H1 (cell line): ENCODE measurements at regions not wholly inside any gene's neighbourhood (a gene's known extent, or its start where the extent isn't known, plus 50 kb on each side); places are given as distances from the start of the nearest gene placed in this dataset.

Experiments
- CTCF ChIA-PET: fragments of 300-600 bp; sonication (Branson Sonifier 250); formaldehyde crosslinking; loops from one replicate; lab custom pipeline; 2021; ENCODE audit not compliant: partially characterized antibody; lab: Charles Lee
- POLR2A ChIA-PET: fragments of 300-600 bp; sonication (Branson Sonifier 250); formaldehyde crosslinking; loops from one replicate; lab custom pipeline; 2021; ENCODE audit warnings: inconsistent platforms; ENCODE audit not compliant: partially characterized antibody; lab: Charles Lee
- DNase-seq, 2 experiments: peaks; one replicate each; pipeline versions ENCODE4 v3.0.0 to v3.0.0-alpha.2; 2010 to 2022; ENCODE audit warnings: low spot score in 2 of 2, low read depth in 1 of 2, mixed read lengths in 1 of 2
- FAIRE-seq: peaks from 2 replicates; lab custom pipeline; 2011; peaks lifted over from hg19 to GRCh38; lab: Jason Lieb, UNC
- H2AFZ ChIP-seq: 2 replicates; pipeline ENCODE4 v1.8.1; 2012; ENCODE audit warnings: low read length, inconsistent platforms
- H2AK5ac ChIP-seq: 2 replicates; pipeline ENCODE4 v1.6.1; 2013; ENCODE audit warnings: low read depth, low read length
- H2BK120ac ChIP-seq: replicated peaks from 2 replicates; pipeline ENCODE3; 2013; ENCODE audit warnings: low read depth, low read length, inconsistent platforms
- H2BK12ac ChIP-seq: 2 replicates; pipeline ENCODE4 v1.6.1; 2013; ENCODE audit warnings: low read depth, low read length
- H2BK15ac ChIP-seq: 2 replicates; pipeline ENCODE4 v1.6.1; 2013; ENCODE audit warnings: low read length
- H2BK20ac ChIP-seq: 2 replicates; pipeline ENCODE4 v1.6.1; 2013; ENCODE audit warnings: low read length
- H2BK5ac ChIP-seq: 2 replicates; pipeline ENCODE4 v1.6.1; 2013; ENCODE audit warnings: low read depth, low read length
- H3K14ac ChIP-seq: 2 replicates; pipeline ENCODE4 v1.6.1; 2013; ENCODE audit warnings: inconsistent platforms; ENCODE audit not compliant: insufficient read length
- H3K18ac ChIP-seq: 2 replicates; pipeline ENCODE4 v1.6.1; 2013; ENCODE audit warnings: low read length; ENCODE audit errors: extremely low read depth
- H3K23ac ChIP-seq: 2 replicates; pipeline ENCODE4 v1.6.1; 2013; ENCODE audit warnings: inconsistent platforms; ENCODE audit not compliant: insufficient read length
- H3K23me2 ChIP-seq: 2 replicates; pipeline ENCODE4 v1.6.1; 2013; ENCODE audit warnings: low read depth, low read length
- H3K27ac ChIP-seq: 2 replicates; pipeline ENCODE4 v1.6.1; 2011; ENCODE audit warnings: low read depth, low read length, inconsistent platforms
- H3K27me3 ChIP-seq, 4 experiments: replicated peaks in 1 of 4; 1 replicate in 1 of 4; 2 replicates in 3 of 4; pipeline versions ENCODE4 v1.6.1 to v1.8.1; 2011 to 2013; ENCODE audit warnings: low read length in 3 of 4, mild to moderate bottlenecking in 3 of 4, inconsistent platforms in 2 of 4, mixed read lengths in 2 of 4, moderate library complexity in 1 of 4; ENCODE audit not compliant: control insufficient read depth in 3 of 4, insufficient read depth in 3 of 4; ENCODE audit errors: extremely low read depth in 1 of 4
- H3K36me3 ChIP-seq, 4 experiments: 2 replicates each; pipeline versions ENCODE4 v1.6.1 to v1.8.1; 2011 to 2013; ENCODE audit warnings: mild to moderate bottlenecking in 4 of 4, low read length in 3 of 4, moderate library complexity in 2 of 4, control low read depth in 1 of 4, inconsistent platforms in 1 of 4; ENCODE audit not compliant: insufficient read depth in 4 of 4, control insufficient read depth in 2 of 4
- H3K4ac ChIP-seq: replicated peaks from 2 replicates; pipeline ENCODE3; 2013; ENCODE audit warnings: low read length, low read depth, mixed read lengths, inconsistent platforms; ENCODE audit not compliant: insufficient read length
- H3K4me1 ChIP-seq, 4 experiments: replicated peaks in 1 of 4; 1 replicate in 1 of 4; 2 replicates in 3 of 4; pipeline versions ENCODE4 v1.6.1 to v1.8.1; 2011 to 2013; ENCODE audit warnings: low read length in 3 of 4, inconsistent platforms in 2 of 4, mixed read lengths in 1 of 4; ENCODE audit not compliant: insufficient read depth in 4 of 4, control insufficient read depth in 3 of 4
- H3K4me2 ChIP-seq, 2 experiments: 2 replicates each; pipeline versions ENCODE4 v1.6.1 to v1.8.1; 2011 to 2013; ENCODE audit warnings: low read depth in 2 of 2, low read length in 2 of 2, control low read depth in 1 of 2, inconsistent platforms in 1 of 2, mild to moderate bottlenecking in 1 of 2; ENCODE audit not compliant: insufficient read depth in 1 of 2
- H3K4me3 ChIP-seq, 4 experiments: fragments of 200-600, 300-600 bp in 1 of 4; sonication (generic), shearing (Covaris generic), sonication (Bioruptor Twin) in 1 of 4; 2 replicates each; pipeline versions ENCODE4 v1.5.1 to v1.8.1; 2011 to 2016; ENCODE audit warnings: low read length in 4 of 4, low read depth in 3 of 4, control low read depth in 2 of 4, inconsistent platforms in 2 of 4, mild to moderate bottlenecking in 2 of 4, mixed read lengths in 1 of 4, moderate library complexity in 1 of 4; ENCODE audit not compliant: insufficient read depth in 2 of 4; ENCODE audit errors: extremely low read depth in 1 of 4
- H3K56ac ChIP-seq: replicated peaks from 2 replicates; pipeline ENCODE3; 2013; ENCODE audit warnings: low read depth, mild to moderate bottlenecking, mixed read lengths, low read length, inconsistent platforms; ENCODE audit not compliant: insufficient read length
- H3K79me1 ChIP-seq: 2 replicates; pipeline ENCODE4 v1.6.1; 2013; ENCODE audit warnings: low read depth, low read length, control low read depth
- H3K79me2 ChIP-seq, 2 experiments: 2 replicates each; pipeline versions ENCODE4 v1.6.1 to v1.8.1; 2012 to 2013; ENCODE audit warnings: low read length in 2 of 2, mild to moderate bottlenecking in 2 of 2, inconsistent platforms in 1 of 2; ENCODE audit not compliant: insufficient read depth in 2 of 2, control insufficient read depth in 1 of 2
- H3K9ac ChIP-seq, 4 experiments: replicated peaks in 1 of 4; 1 replicate in 1 of 4; 2 replicates in 3 of 4; pipeline versions ENCODE4 v1.6.1 to v1.8.1; 2011 to 2013; ENCODE audit warnings: low read depth in 3 of 4, low read length in 3 of 4, control low read depth in 2 of 4, mild to moderate bottlenecking in 2 of 4, moderate library complexity in 2 of 4, inconsistent platforms in 1 of 4; ENCODE audit errors: extremely low read depth in 1 of 4
- H3K9me3 ChIP-seq, 2 experiments: 2 replicates each; pipeline versions ENCODE4 v1.6.1 to v1.8.1; 2012 to 2013; ENCODE audit warnings: mild to moderate bottlenecking in 2 of 2, moderate library complexity in 2 of 2, control low read depth in 1 of 2, inconsistent platforms in 1 of 2, low read depth in 1 of 2, low read length in 1 of 2, mixed read lengths in 1 of 2; ENCODE audit not compliant: insufficient read depth in 2 of 2
- H4K20me1 ChIP-seq, 2 experiments: replicated peaks in 1 of 2; 2 replicates each; pipeline versions ENCODE3 to v1.8.1; 2011 to 2013; ENCODE audit warnings: inconsistent platforms in 2 of 2, low read length in 2 of 2, mild to moderate bottlenecking in 1 of 2; ENCODE audit not compliant: insufficient read depth in 2 of 2, control insufficient read depth in 1 of 2
- H4K5ac ChIP-seq: 2 replicates; pipeline ENCODE4 v1.6.1; 2013; ENCODE audit warnings: low read length, low read depth, mixed read lengths, inconsistent platforms; ENCODE audit not compliant: insufficient read length
- H4K8ac ChIP-seq: 2 replicates; pipeline ENCODE4 v1.8.0; 2013; ENCODE audit warnings: mild to moderate bottlenecking, moderate library complexity, low read length, inconsistent platforms; ENCODE audit not compliant: insufficient read depth; ENCODE audit errors: extremely low read depth
- H4K91ac ChIP-seq: replicated peaks from 2 replicates; pipeline ENCODE3; 2013; ENCODE audit warnings: low read length, mixed read lengths, inconsistent platforms; ENCODE audit not compliant: insufficient read length
- CBX8 ChIP-seq: fragments of 300-800, 300-1000 bp; sonication (generic); IDR thresholded peaks from 2 replicates; pipeline ENCODE4 v1.7.1; 2016; ENCODE audit warnings: low read depth, low read length, borderline replicate concordance
- CHD2 ChIP-seq: IDR thresholded peaks from 2 replicates; pipeline ENCODE4 v1.6.1; 2012; ENCODE audit warnings: low read length, improper control_type of control experiment
- EZH2 ChIP-seq: fragments of 200-600 bp; sonication (generic); IDR thresholded peaks from 2 replicates; pipeline ENCODE4 v1.7.1; 2012; ENCODE audit warnings: low read depth, mild to moderate bottlenecking, moderate library complexity, low read length, inconsistent platforms; ENCODE audit not compliant: severe bottlenecking
- FOSL1 ChIP-seq: IDR thresholded peaks from 2 replicates; pipeline ENCODE4 v1.6.1; 2011; ENCODE audit warnings: mild to moderate bottlenecking, low read depth, low read length, moderate library complexity; ENCODE audit not compliant: insufficient read depth
- GTF2F1 ChIP-seq: IDR thresholded peaks from 2 replicates; pipeline ENCODE4 v1.6.1; 2012; ENCODE audit warnings: low read depth, low read length, improper control_type of control experiment, borderline replicate concordance
- KDM1A ChIP-seq: fragments of 200-600, 300-600 bp; sonication (generic); IDR thresholded peaks from 2 replicates; pipeline ENCODE4 v1.7.1; 2016; ENCODE audit warnings: mild to moderate bottlenecking, low read length, borderline replicate concordance
- KDM4A ChIP-seq: IDR thresholded peaks from one replicate; pipeline ENCODE4 v1.7.1; 2012; ENCODE audit warnings: low read depth, mild to moderate bottlenecking, moderate library complexity, low read length, inconsistent platforms; ENCODE audit not compliant: severe bottlenecking
- NANOG ChIP-seq: IDR thresholded peaks from 2 replicates; pipeline ENCODE4 v1.6.1; 2011; ENCODE audit warnings: low read length, low read depth, mild to moderate bottlenecking, inconsistent platforms; ENCODE audit not compliant: insufficient read depth, poor library complexity, severe bottlenecking
- SAP30 ChIP-seq: fragments of 300-600 bp; sonication (generic); IDR thresholded peaks from 2 replicates; pipeline ENCODE4 v1.7.1; 2012; ENCODE audit warnings: low read length, moderate library complexity, mild to moderate bottlenecking, inconsistent platforms; ENCODE audit not compliant: insufficient read depth, insufficient replicate concordance
- SIN3A ChIP-seq, 2 experiments: IDR thresholded peaks in 1 of 2; conservative IDR thresholded peaks in 1 of 2; 2 replicates each; pipeline ENCODE4 v1.6.1; 2011 to 2012; ENCODE audit warnings: low read length in 2 of 2, improper control_type of control experiment in 1 of 2, low read depth in 1 of 2, mild to moderate bottlenecking in 1 of 2
- SIX5 ChIP-seq: IDR thresholded peaks from 2 replicates; pipeline ENCODE4 v1.6.1; 2011; ENCODE audit warnings: mild to moderate bottlenecking, low read depth, low read length
- TAF1 ChIP-seq: IDR thresholded peaks from 2 replicates; pipeline ENCODE4 v1.6.1; 2011; ENCODE audit warnings: mild to moderate bottlenecking, low read depth, low read length
- TCF12 ChIP-seq: IDR thresholded peaks from 2 replicates; pipeline ENCODE4 v1.6.1; 2011; ENCODE audit warnings: low read depth, mild to moderate bottlenecking, low read length
- TEAD4 ChIP-seq: IDR thresholded peaks from 2 replicates; pipeline ENCODE4 v1.6.1; 2012; ENCODE audit warnings: low read depth, low read length, inconsistent platforms, mixed read lengths
- ZNF274 ChIP-seq: IDR thresholded peaks from 2 replicates; pipeline ENCODE4 v1.7.0; 2012; ENCODE audit warnings: low read length, borderline replicate concordance; ENCODE audit errors: extremely low read depth
- WGBS, 2 experiments: shearing (Covaris generic) in 1 of 2; methylation state at CpG; one replicate each; pipeline versions ENCODE4 v1.1.6 to v1.1.7; 2013 to 2015; ENCODE audit warnings: low lambda C conversion rate in 2 of 2, mixed read lengths in 2 of 2, inconsistent platforms in 1 of 2, low coverage in 1 of 2, missing lambda C conversion rate in 1 of 2; ENCODE audit not compliant: insufficient replicate concordance in 2 of 2, insufficient coverage in 1 of 2, insufficient read length in 1 of 2; ENCODE audit errors: extremely low coverage in 1 of 2, missing lambda C conversion rate in 1 of 2; 5-methylcytosine and 5-hydroxymethylcytosine counted together

DNA sequence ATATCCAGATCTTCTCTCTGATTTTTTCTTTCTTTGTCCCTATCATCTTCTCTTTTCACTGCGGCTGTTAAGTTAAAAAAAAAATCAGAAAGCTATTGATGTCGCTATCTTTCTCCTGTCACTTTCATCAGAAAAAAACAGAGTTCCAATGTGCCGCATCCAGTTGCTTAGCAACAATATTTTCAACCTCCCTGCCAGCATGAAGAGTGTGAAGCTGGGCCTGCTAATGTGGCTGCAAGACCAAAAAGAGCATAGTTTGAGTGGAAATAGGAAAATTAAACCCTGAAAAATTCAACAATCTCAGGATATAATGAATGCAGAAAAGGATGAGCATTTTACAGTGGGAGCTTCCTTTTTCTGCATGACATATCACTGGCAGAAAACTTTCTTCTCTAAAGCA, 1025.4 kb upstream of the LRFN5 start:
- H2AFZ ChIP-seq, result no peak overlapping the region
- WGBS, 2 experiments, result 90% methylated on average over 3 of the region's 3 CpGs; no CpG with 5 or more reads in 1 of the 2 experiments
- H3K4me1 ChIP-seq, result no peaks in the 10 kb centered on the region
- no peak overlapping the region for H2AK5ac ChIP-seq
- no peak overlapping the region for H4K5ac ChIP-seq
- H3K27ac ChIP-seq, result no peak overlapping the region
- H3K18ac ChIP-seq, result no peak overlapping the region
- H4K8ac ChIP-seq, result no peak overlapping the region
- H3K23me2 ChIP-seq, result peaks cover 2% of the 10 kb centered on the region; the same call in 1 of the 2 replicates
- no peak overlapping the region for H3K23ac ChIP-seq
- no peaks in the 10 kb centered on the region for H3K79me1 ChIP-seq
- POLR2A ChIA-PET, result no interaction called here
- H2BK12ac ChIP-seq, result no peak overlapping the region
- FAIRE-seq (no peak), DNase-seq (no peak)
- CTCF ChIA-PET, result no interaction called here
- no peak overlapping the region for H2BK120ac ChIP-seq
- no peaks in the 10 kb centered on the region for H4K20me1 ChIP-seq
- H3K79me2 ChIP-seq, result no peaks in the 10 kb centered on the region
- no peak overlapping the region for H4K91ac ChIP-seq
- no peak overlapping the region for H3K4me2 ChIP-seq
- H3K4me3 ChIP-seq, result no peak overlapping the region
- no peak overlapping the region for H3K4ac ChIP-seq
- no peak overlapping the region for H3K56ac ChIP-seq
- H2BK20ac ChIP-seq, result no peak overlapping the region
- H3K14ac ChIP-seq, result no peak overlapping the region
- H3K9me3 ChIP-seq, result no peaks in the 10 kb centered on the region
- no peak overlapping the region for H2BK15ac ChIP-seq
- H3K36me3 ChIP-seq, result no peaks in the 10 kb centered on the region
- H3K9ac ChIP-seq, result no peak overlapping the region
- no peak overlapping the region for H2BK5ac ChIP-seq
- no peaks in the 10 kb centered on the region for H3K27me3 ChIP-seq
- TF ChIP-seq CHD2, result no peak
- no peak for TF ChIP-seq KDM1A
- no peak for TF ChIP-seq SIN3A (conservative IDR thresholded peaks at IDR 0.05 in 1 of 2, IDR thresholded peaks at IDR 0.05 in 1 of 2; ENCODE audit: low read depth in 1 of 2, low read length in 2 of 2)
- no peak for TF ChIP-seq SIX5
- no peak for TF ChIP-seq SAP30
- TF ChIP-seq TCF12, result no peak
- TF ChIP-seq EZH2, result no peak
- TF ChIP-seq TEAD4, result no peak
- no peak for TF ChIP-seq NANOG
- no peak for TF ChIP-seq FOSL1
- no peak for TF ChIP-seq CBX8
- TF ChIP-seq GTF2F1, result no peak
- no peak for TF ChIP-seq TAF1
- TF ChIP-seq ZNF274, result no peak
- no peak for TF ChIP-seq KDM4A
